Osteocyte (in vitro differentiated cells): ENCODE measurements at regions not wholly inside any gene's neighbourhood (a gene's known extent, or its start where the extent isn't known, plus 50 kb on each side); places are given as distances from the start of the nearest gene placed in this dataset.

Experiments
- DNase-seq: peaks from one replicate; pipeline ENCODE4 v3.0.0; 2021; ENCODE audit warnings: mixed read lengths; ENCODE audit not compliant: unreplicated experiment; ENCODE audit errors: extremely low spot score
- H3K27ac Mint-ChIP-seq: one replicate; pipeline ENCODE4 v1.8.0; 2021; ENCODE audit warnings: mild to moderate bottlenecking, mixed read lengths; ENCODE audit not compliant: unreplicated experiment
- H3K27me3 Mint-ChIP-seq: one replicate; pipeline ENCODE4 v1.8.0; 2021; ENCODE audit warnings: mixed read lengths; ENCODE audit not compliant: unreplicated experiment
- H3K36me3 Mint-ChIP-seq: one replicate; pipeline ENCODE4 v1.8.0; 2021; ENCODE audit warnings: mixed read lengths; ENCODE audit not compliant: unreplicated experiment
- H3K4me1 Mint-ChIP-seq: one replicate; pipeline ENCODE4 v1.8.0; 2021; ENCODE audit warnings: mixed read lengths; ENCODE audit not compliant: unreplicated experiment
- H3K4me3 Mint-ChIP-seq: one replicate; pipeline ENCODE4 v1.8.0; 2021; ENCODE audit warnings: mild to moderate bottlenecking, moderate library complexity, mixed read lengths; ENCODE audit not compliant: unreplicated experiment
- H3K9me3 Mint-ChIP-seq: one replicate; pipeline ENCODE4 v1.8.0; 2021; ENCODE audit warnings: mixed read lengths; ENCODE audit not compliant: unreplicated experiment
- TF ChIP-seq, protein P1 (sequence below): fragments of 200-600 bp; sonication (generic); IDR thresholded peaks from 2 replicates; pipeline ENCODE4 v1.5.0; 2021; ENCODE audit warnings: antibody characterized with exemption, mild to moderate bottlenecking, moderate library complexity

DNA sequence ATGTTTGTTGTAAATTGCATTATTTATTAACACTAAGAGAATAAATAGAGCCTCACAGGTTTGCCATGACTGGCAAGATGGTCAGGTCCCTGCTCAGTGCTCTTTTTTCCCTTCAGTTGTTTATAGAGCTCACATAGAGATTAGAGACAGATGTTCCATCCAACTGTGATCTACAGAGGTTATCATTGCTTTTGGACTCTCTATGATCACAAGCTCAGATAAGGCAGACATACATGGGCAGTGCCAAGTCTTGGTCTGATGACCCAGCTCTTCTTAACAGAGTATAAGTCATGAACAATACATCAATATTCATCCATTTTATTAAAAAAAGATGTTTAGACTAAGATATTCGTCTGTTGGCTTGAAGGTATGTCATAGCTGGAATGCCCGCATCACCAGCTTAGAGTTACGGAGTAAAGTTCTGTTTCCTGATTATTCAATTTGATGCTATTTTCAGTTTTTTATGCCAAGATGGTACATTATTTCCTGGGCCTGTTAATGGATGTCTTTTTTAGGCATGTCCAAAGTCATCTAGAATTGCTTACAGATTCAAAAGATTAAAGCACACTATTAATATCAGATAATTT is 729.8 kb upstream of the SLC10A2 start:
- H3K27me3 Mint-ChIP-seq = no peaks in the 10 kb centered on the region
- no peak overlapping the region for H3K27ac Mint-ChIP-seq
- H3K9me3 Mint-ChIP-seq = no peaks in the 10 kb centered on the region
- DNase-seq = no peak
- TF ChIP-seq, protein P1, sequence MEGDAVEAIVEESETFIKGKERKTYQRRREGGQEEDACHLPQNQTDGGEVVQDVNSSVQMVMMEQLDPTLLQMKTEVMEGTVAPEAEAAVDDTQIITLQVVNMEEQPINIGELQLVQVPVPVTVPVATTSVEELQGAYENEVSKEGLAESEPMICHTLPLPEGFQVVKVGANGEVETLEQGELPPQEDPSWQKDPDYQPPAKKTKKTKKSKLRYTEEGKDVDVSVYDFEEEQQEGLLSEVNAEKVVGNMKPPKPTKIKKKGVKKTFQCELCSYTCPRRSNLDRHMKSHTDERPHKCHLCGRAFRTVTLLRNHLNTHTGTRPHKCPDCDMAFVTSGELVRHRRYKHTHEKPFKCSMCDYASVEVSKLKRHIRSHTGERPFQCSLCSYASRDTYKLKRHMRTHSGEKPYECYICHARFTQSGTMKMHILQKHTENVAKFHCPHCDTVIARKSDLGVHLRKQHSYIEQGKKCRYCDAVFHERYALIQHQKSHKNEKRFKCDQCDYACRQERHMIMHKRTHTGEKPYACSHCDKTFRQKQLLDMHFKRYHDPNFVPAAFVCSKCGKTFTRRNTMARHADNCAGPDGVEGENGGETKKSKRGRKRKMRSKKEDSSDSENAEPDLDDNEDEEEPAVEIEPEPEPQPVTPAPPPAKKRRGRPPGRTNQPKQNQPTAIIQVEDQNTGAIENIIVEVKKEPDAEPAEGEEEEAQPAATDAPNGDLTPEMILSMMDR = no peak
- no peaks in the 10 kb centered on the region for H3K4me1 Mint-ChIP-seq
- no peaks in the 10 kb centered on the region for H3K36me3 Mint-ChIP-seq
- no peak overlapping the region for H3K4me3 Mint-ChIP-seq

DNA sequence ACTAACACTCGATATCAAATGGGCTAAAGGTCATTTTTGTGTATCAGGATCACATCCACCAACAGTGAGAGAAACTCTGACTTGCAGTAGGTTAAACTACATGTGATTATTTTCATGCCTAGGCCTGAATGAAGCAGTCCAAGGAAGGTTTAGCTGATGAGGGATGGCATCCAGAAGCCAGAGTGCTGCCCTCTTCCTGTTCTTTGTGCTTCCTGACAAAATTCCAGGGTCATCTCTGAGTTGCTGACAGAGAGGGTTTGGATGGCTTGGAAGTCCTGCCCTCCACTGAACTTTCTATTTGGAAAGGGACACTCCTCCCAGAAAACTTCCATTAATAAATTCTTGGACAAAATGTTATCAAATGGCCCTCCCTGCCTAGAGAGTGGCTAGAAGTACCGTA is 728.3 kb upstream of the SLC10A2 start:
- Mint-ChIP-seq H3K27ac (no peak overlapping the region), H3K4me1 (no peaks in the 10 kb centered on the region), H3K4me3 (no peak overlapping the region), H3K27me3 (no peaks in the 10 kb centered on the region), H3K9me3 (no peaks in the 10 kb centered on the region), H3K36me3 (no peaks in the 10 kb centered on the region)
- TF ChIP-seq, protein P1 = no peak
- no peak for DNase-seq

DNA sequence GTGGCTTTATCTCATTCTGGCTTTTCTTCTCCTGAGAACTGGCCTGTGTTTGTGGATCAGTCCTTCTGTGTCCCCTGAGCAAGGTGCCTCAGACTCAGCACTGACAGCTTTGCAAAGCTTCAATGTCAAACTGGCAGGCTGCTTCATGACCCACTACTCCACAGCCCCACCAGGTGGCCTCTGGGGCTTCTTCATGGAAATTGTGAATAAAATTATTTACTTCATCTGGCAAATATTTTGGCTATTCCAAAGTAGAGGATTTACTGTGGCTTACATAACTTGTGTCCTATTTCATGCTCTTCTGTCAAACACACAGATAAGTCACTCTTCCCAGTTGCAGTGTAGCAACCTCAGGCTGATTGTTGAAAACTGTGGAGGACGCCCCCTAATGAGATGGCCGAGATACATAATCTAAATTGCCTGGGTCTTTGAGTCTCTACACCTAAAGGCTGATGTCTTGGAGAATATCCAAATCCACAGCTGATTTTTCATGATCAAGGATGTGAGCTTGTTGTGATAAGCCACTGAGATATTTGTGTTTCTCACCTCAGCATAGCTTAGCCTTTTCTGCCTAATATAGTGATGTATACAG is 721.9 kb upstream of the SLC10A2 start:
- Mint-ChIP-seq H3K27me3 (no peaks in the 10 kb centered on the region), H3K4me3 (no peak overlapping the region), H3K9me3 (no peaks in the 10 kb centered on the region), H3K36me3 (no peaks in the 10 kb centered on the region), H3K27ac (no peak overlapping the region), H3K4me1 (no peaks in the 10 kb centered on the region)
- DNase-seq = no peak
- TF ChIP-seq, protein P1 = peak; percentile 47

DNA sequence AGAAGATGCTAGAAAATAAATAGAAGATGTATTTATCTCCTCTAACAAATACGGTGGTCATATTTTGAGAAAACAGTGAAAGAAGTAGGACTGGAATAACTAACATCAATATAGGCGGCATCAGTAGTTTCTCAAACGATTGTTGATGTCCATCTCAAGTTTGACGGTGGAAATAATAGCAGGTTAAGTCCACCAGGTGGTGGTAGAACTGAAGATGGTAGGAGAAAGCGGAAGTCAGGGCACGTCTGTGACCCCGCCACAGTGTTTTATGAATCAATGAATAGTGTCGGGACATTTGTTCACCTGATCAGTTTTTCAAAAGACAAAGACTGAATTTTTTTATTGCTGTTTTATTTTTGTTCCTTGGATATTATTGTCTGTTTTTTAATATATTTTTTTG is 706.4 kb upstream of the SLC10A2 start:
- H3K27me3 Mint-ChIP-seq = no peaks in the 10 kb centered on the region
- DNase-seq = no peak
- no peak overlapping the region for H3K27ac Mint-ChIP-seq
- TF ChIP-seq, protein P1 = peak; percentile 25
- H3K36me3 Mint-ChIP-seq = no peaks in the 10 kb centered on the region
- no peak overlapping the region for H3K4me3 Mint-ChIP-seq
- peaks cover 7% of the 10 kb centered on the region for H3K9me3 Mint-ChIP-seq
- H3K4me1 Mint-ChIP-seq = no peaks in the 10 kb centered on the region

DNA sequence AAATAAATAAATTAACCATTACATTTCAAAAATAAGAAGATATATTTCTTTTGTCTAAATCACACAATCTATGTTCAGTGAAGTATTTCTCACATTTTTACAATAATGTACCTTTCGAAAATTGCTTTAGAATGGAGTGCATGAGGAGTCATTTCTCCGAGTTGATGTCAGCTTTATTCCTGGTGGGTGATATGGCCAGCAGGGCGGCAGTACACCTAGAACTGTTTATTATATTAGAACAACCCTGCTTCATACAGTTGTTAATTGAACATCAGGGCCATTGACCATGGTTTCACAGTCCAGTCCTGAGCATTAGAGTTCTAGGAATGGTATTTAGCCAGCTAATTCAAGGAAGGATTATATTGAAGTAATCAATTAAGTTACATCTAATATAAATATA is 696.3 kb upstream of the SLC10A2 start:
- Mint-ChIP-seq H3K36me3 (no peaks in the 10 kb centered on the region), H3K27me3 (no peaks in the 10 kb centered on the region), H3K4me3 (no peak overlapping the region), H3K9me3 (no peaks in the 10 kb centered on the region), H3K27ac (no peak overlapping the region), H3K4me1 (peaks cover 1% of the 10 kb centered on the region)
- DNase-seq = no peak
- TF ChIP-seq, protein P1 = no peak
